Loucy (cell line): ENCODE measurements at regions not wholly inside any gene's neighbourhood (a gene's known extent, or its start where the extent isn't known, plus 50 kb on each side); places are given as distances from the start of the nearest gene placed in this dataset.

Experiments used
- H2AFZ ChIP-seq: fragments of 200-600 bp; sonication (generic); 2 replicates; pipeline ENCODE4 v1.6.0; 2016; ENCODE audit warnings: antibody characterized with exemption, mild to moderate bottlenecking, low read length, moderate library complexity
- H3F3A ChIP-seq: fragments of 200-600 bp; 2 replicates; pipeline ENCODE4 v1.6.0; 2016; ENCODE audit warnings: antibody characterized with exemption, low read depth, mild to moderate bottlenecking
- H3K27me3 ChIP-seq: fragments of 200-600 bp; sonication (generic); 2 replicates; pipeline ENCODE4 v1.6.1; 2014; ENCODE audit warnings: low read length, mild to moderate bottlenecking; ENCODE audit not compliant: insufficient read depth, poor library complexity, severe bottlenecking
- H3K36me3 ChIP-seq: fragments of 200-600 bp; sonication (generic); 2 replicates; pipeline ENCODE4 v1.6.1; 2016; ENCODE audit warnings: low read length; ENCODE audit not compliant: insufficient read depth
- H3K4me1 ChIP-seq: fragments of 200-600 bp; sonication (generic); 2 replicates; pipeline ENCODE4 v1.5.1; 2014; ENCODE audit warnings: low read length, mild to moderate bottlenecking; ENCODE audit not compliant: insufficient read depth, poor library complexity, severe bottlenecking
- H3K4me2 ChIP-seq: fragments of 200-600 bp; sonication (generic); 2 replicates; pipeline ENCODE4 v1.6.0; 2014; ENCODE audit warnings: antibody characterized with exemption, low read length, low read depth, mild to moderate bottlenecking; ENCODE audit not compliant: poor library complexity, severe bottlenecking
- H3K4me3 ChIP-seq: fragments of 200-600 bp; sonication (generic); 2 replicates; pipeline ENCODE4 v1.5.1; 2014; ENCODE audit warnings: low read length, mild to moderate bottlenecking, mixed read lengths; ENCODE audit not compliant: poor library complexity, severe bottlenecking
- H3K79me2 ChIP-seq: fragments of 200-600 bp; sonication (generic); 2 replicates; pipeline ENCODE4 v1.6.1; 2014; ENCODE audit warnings: low read length; ENCODE audit not compliant: insufficient read depth
- H3K9ac ChIP-seq: fragments of 200-600 bp; sonication (generic); 2 replicates; pipeline ENCODE4 v1.6.0; 2014; ENCODE audit warnings: mild to moderate bottlenecking, low read depth, low read length, moderate library complexity; ENCODE audit not compliant: poor library complexity, severe bottlenecking
- H3K9me2 ChIP-seq: fragments of 200-600 bp; sonication (generic); replicated peaks from 2 replicates; pipeline ENCODE4 v1.6.1; 2016; ENCODE audit warnings: low read depth, low read length, mixed read lengths
- H3K9me3 ChIP-seq: fragments of 200-600 bp; sonication (generic); 2 replicates; pipeline ENCODE4 v1.6.1; 2014; ENCODE audit warnings: mild to moderate bottlenecking, antibody characterized with exemption, low read length, low read depth; ENCODE audit not compliant: insufficient read depth
- H4K20me1 ChIP-seq: fragments of 200-600 bp; sonication (generic); 2 replicates; pipeline ENCODE4 v1.6.0; 2014; ENCODE audit warnings: antibody characterized with exemption, low read length, mild to moderate bottlenecking; ENCODE audit not compliant: insufficient read depth, poor library complexity, severe bottlenecking
- CTCF ChIP-seq: fragments of 200-600 bp; sonication (generic); conservative IDR thresholded peaks from 2 replicates; pipeline ENCODE4 v1.5.1; 2014; ENCODE audit warnings: mild to moderate bottlenecking, antibody characterized with exemption, low read length
- EZH2phosphoT487 ChIP-seq: fragments of 200-600 bp; IDR thresholded peaks from 2 replicates; pipeline ENCODE4 v1.6.1; 2018; ENCODE audit warnings: antibody characterized with exemption, mild to moderate bottlenecking, moderate library complexity, borderline replicate concordance

GRCh38 chr15:97317163-97317562 is 643.3 kb upstream of the ARRDC4 start:
- no peaks in the 10 kb centered on the region for H3K36me3 ChIP-seq
- H2AFZ ChIP-seq, result no peak overlapping the region
- no peak overlapping the region for H3K4me2 ChIP-seq
- H3K9ac ChIP-seq, result no peak overlapping the region
- no peaks in the 10 kb centered on the region for H3K4me1 ChIP-seq
- H3K79me2 ChIP-seq, result no peaks in the 10 kb centered on the region
- TF ChIP-seq EZH2phosphoT487, result no peak
- TF ChIP-seq CTCF, result no peak
- H3K9me2 ChIP-seq, result no peaks in the 10 kb centered on the region
- no peak overlapping the region for H3K4me3 ChIP-seq
- H3K9me3 ChIP-seq, result no peaks in the 10 kb centered on the region
- H3K27me3 ChIP-seq, result no peaks in the 10 kb centered on the region
- H4K20me1 ChIP-seq, result no peaks in the 10 kb centered on the region
- H3F3A ChIP-seq, result no peaks in the 10 kb centered on the region

GRCh38 chr15:97319291-97319690 is 641.2 kb upstream of the ARRDC4 start:
- H2AFZ ChIP-seq, result no peak overlapping the region
- H3K36me3 ChIP-seq, result no peaks in the 10 kb centered on the region
- TF ChIP-seq CTCF, result no peak
- no peak for TF ChIP-seq EZH2phosphoT487
- no peaks in the 10 kb centered on the region for H3K4me1 ChIP-seq
- no peaks in the 10 kb centered on the region for H3K9me3 ChIP-seq
- H4K20me1 ChIP-seq, result no peaks in the 10 kb centered on the region
- H3K9ac ChIP-seq, result no peak overlapping the region
- H3K9me2 ChIP-seq, result no peaks in the 10 kb centered on the region
- H3K27me3 ChIP-seq, result no peaks in the 10 kb centered on the region
- H3K4me3 ChIP-seq, result no peak overlapping the region
- no peaks in the 10 kb centered on the region for H3K79me2 ChIP-seq
- no peaks in the 10 kb centered on the region for H3F3A ChIP-seq
- H3K4me2 ChIP-seq, result no peak overlapping the region

GRCh38 chr15:97346221-97346620 is 614.3 kb upstream of the ARRDC4 start:
- Histone ChIP-seq H3K79me2 (no peaks in the 10 kb centered on the region), H3K4me1 (no peaks in the 10 kb centered on the region), H3K27me3 (no peaks in the 10 kb centered on the region), H4K20me1 (no peaks in the 10 kb centered on the region), H3K4me2 (no peak overlapping the region), H3K9me2 (no peaks in the 10 kb centered on the region; the same call in 1 of the 2 replicates), H3F3A (no peaks in the 10 kb centered on the region), H2AFZ (no peak overlapping the region), H3K9ac (no peak overlapping the region), H3K4me3 (no peak overlapping the region), H3K9me3 (no peaks in the 10 kb centered on the region), H3K36me3 (no peaks in the 10 kb centered on the region)
- no peak for TF ChIP-seq EZH2phosphoT487
- no peak for TF ChIP-seq CTCF
